ENCODE measurements at regions not wholly inside any gene's neighbourhood (a gene's known extent, or its start where the extent isn't known, plus 50 kb on each side); places are given as distances from the start of the nearest gene placed in this dataset.

DNA sequence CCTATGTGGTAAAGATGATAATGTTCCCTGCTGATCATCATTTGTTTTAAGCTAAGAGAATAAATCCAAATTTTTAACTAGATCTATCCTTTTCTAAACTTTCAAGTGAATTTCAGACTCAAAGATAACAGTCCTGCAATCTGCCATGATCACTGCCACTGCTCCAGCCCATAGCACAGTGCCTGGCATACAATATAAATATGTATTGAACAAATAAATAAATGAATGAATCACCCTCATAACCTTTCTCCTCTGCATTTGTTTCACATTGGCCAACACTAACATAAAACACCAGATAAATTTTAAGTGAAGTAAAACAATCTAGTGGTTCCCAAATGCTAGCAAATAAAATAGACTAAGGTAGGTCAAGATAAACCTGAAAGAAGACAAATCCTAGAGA is 439.0 kb downstream of the GPM6A start:
- TF ChIP-seq SP1 (IDR thresholded peaks at IDR 0.05): no peak
- no peak for TF ChIP-seq ARNT (IDR thresholded peaks at IDR 0.05)
- TF ChIP-seq NFRKB (IDR thresholded peaks at IDR 0.05): no peak
- TF ChIP-seq L3MBTL2 (conservative IDR thresholded peaks at IDR 0.05): no peak
- TF ChIP-seq ZNF384 (IDR thresholded peaks at IDR 0.05): no peak
- no peak for TF ChIP-seq SUZ12 (IDR thresholded peaks at IDR 0.05)
- TF ChIP-seq FOXA1 (IDR thresholded peaks at IDR 0.05): no peak
